ENCODE measurements at regions not wholly inside any gene's neighbourhood (a gene's known extent, or its start where the extent isn't known, plus 50 kb on each side); places are given as distances from the start of the nearest gene placed in this dataset.

GRCh38 chr12:92650228-92650822 lies 52.5 kb upstream of the PLEKHG7 start:
- peak; percentile 59 for TF ChIP-seq CTCF (conservative IDR thresholded peaks at IDR 0.05)
- no peak for TF ChIP-seq ZFX (IDR thresholded peaks at IDR 0.05)
